ENCODE measurements at regions not wholly inside any gene's neighbourhood (a gene's known extent, or its start where the extent isn't known, plus 50 kb on each side); places are given as distances from the start of the nearest gene placed in this dataset.
"Not testable (repeated sequence)": the region's sequence is repeated elsewhere in the genome, so short reads cannot be mapped to it uniquely, and the experiment has no call there.

DNA sequence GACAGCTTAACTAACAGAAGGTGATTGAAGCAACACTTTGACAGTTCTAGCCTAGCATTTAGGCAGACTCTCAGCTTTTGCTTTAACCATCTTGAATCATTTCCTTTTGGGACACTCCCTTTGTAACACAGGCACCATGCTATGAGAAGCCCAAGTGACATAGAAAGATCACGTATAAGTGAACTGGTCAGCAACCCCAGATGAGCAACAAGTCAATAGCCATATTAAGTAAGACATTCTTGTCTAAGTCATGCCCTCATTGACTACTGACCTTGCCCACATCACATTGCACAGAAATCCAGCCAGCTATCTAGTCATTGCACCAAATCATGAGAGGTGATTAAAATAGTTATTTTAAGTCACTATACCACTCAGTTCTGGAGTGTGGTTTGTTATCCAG, 476.8 kb downstream of the TRHDE start:
- Mint-ChIP-seq H3K36me3 (peaks cover 11% of the 10 kb centered on the region), H3K4me3 (no peak overlapping the region), H3K27ac (no peak overlapping the region), H3K9me3 (peaks cover 5 to 12% of the 10 kb centered on the region in 2 donors), H3K4me1 (no peaks in the 10 kb centered on the region), H3K27me3 (ENCODE audit: low read depth in 2 of 2) (no peaks in the 10 kb centered on the region)
- Histone ChIP-seq H3K4me3 (ENCODE audit: low read length) (no peak overlapping the region), H3K9me3 (ENCODE audit: control insufficient read depth, insufficient read depth, low read length) (no peaks in the 10 kb centered on the region), H3K27ac (ENCODE audit: low read length) (no peak overlapping the region), H3K4me1 (ENCODE audit: control insufficient read depth, insufficient read depth, low read length) (no peaks in the 10 kb centered on the region), H3K36me3 (ENCODE audit: control insufficient read depth, insufficient read depth, low read length) (no peaks in the 10 kb centered on the region), H3K27me3 (ENCODE audit: control insufficient read depth, insufficient read depth, low read length) (no peaks in the 10 kb centered on the region)
- DNase-seq (no peak), ATAC-seq (no peak)
- 78% methylated on average over 1 of the region's 1 CpG for WGBS (ENCODE audit: insufficient coverage)
- TF ChIP-seq CTCF (IDR thresholded peaks at IDR 0.05): no peak
- intact Hi-C loops (cut with micrococcal nuclease): no loop called here

DNA sequence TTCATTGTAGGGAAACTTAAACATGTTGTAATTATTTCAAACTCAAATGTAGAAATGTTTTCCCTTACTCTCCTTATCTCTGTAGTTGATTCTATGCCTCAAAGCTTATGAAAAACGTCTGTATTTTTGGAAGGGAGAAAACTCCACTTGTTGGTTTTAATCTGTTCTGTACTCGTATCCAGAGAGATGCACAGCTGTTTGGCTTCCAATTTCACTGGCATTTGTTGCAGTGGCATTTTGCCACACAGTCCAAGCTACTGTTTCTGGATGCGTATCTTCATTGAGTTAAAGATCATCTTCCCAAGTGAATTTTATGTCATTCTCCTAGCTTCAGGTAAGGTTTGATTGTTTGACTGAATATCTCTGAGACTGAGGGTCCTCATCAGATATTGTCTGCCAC, 481.4 kb downstream of the TRHDE start:
- Histone ChIP-seq H3K4me1 (ENCODE audit: control insufficient read depth, insufficient read depth, low read length) (no peaks in the 10 kb centered on the region), H3K27me3 (ENCODE audit: control insufficient read depth, insufficient read depth, low read length) (no peaks in the 10 kb centered on the region), H3K9me3 (ENCODE audit: control insufficient read depth, insufficient read depth, low read length) (peaks cover 4% of the 10 kb centered on the region), H3K36me3 (ENCODE audit: control insufficient read depth, insufficient read depth, low read length) (no peaks in the 10 kb centered on the region), H3K4me3 (ENCODE audit: low read length) (no peak overlapping the region), H3K27ac (ENCODE audit: low read length) (no peak overlapping the region)
- Mint-ChIP-seq H3K9me3 (peaks cover 12 to 13% of the 10 kb centered on the region in 2 donors), H3K27ac (no peak overlapping the region), H3K27me3 (ENCODE audit: low read depth in 2 of 2) (no peaks in the 10 kb centered on the region), H3K36me3 (peaks cover 4% of the 10 kb centered on the region), H3K4me3 (no peak overlapping the region), H3K4me1 (no peaks in the 10 kb centered on the region)
- WGBS (ENCODE audit: insufficient coverage): 75% methylated on average over 3 of the region's 3 CpGs
- no peak for DNase-seq
- no peak for ATAC-seq
- TF ChIP-seq CTCF (IDR thresholded peaks at IDR 0.05): no peak
- intact Hi-C loops (cut with micrococcal nuclease): no loop called here

DNA sequence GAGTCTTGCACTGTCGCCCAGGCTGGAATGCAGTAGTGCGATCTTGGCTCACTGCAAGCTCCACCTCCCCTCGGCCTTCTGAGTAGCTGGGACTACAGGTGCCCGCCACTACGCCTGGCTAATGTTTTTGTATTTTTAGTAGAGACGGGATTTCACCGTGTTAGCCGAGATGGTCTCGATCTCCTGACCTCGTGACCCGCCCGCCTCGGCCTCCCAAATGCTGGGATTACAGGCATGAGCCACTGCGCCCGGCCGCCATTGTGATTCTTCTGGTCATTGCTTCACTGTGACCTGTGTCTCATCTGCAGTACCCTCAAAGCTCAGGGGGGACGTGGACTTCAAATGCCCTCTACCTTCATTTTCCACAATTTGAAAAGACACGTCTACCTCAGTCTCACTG, 481.9 kb downstream of the TRHDE start:
- H3K27me3 ChIP-seq (ENCODE audit: control insufficient read depth, insufficient read depth, low read length): not testable (repeated sequence)

DNA sequence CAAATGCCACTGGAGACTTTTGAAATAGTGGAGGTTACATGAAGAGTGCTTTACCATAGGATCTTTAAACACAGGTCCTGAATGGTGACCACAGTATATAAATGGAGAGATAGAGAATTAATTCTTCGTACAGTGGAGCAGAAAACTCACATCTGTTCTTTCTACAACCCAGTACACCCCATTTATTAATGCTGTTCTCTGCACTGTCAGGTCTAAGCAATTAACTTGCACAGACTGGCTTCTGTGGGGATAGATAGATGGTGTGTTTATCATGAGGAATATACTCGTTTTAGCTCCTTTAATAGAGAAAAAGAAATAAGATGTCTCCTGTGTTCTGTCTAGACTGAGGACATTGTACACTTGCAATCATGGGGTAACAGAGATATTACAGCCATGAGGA, 494.3 kb downstream of the TRHDE start:
- H3K27ac Mint-ChIP-seq: no peak overlapping the region
- 89% methylated on average over 1 of the region's 2 CpGs for WGBS (ENCODE audit: insufficient coverage)
- Histone ChIP-seq H3K9me3 (ENCODE audit: control insufficient read depth, insufficient read depth, low read length) (no peaks in the 10 kb centered on the region), H3K27ac (ENCODE audit: low read length) (no peak overlapping the region), H3K36me3 (ENCODE audit: control insufficient read depth, insufficient read depth, low read length) (no peaks in the 10 kb centered on the region), H3K4me3 (ENCODE audit: low read length) (no peak overlapping the region), H3K27me3 (ENCODE audit: control insufficient read depth, insufficient read depth, low read length) (no peaks in the 10 kb centered on the region), H3K4me1 (ENCODE audit: control insufficient read depth, insufficient read depth, low read length) (no peaks in the 10 kb centered on the region)
- H3K9me3 Mint-ChIP-seq: peaks cover 11 to 17% of the 10 kb centered on the region in 2 donors
- intact Hi-C loops (cut with micrococcal nuclease): no loop called here
- H3K36me3 Mint-ChIP-seq: no peaks in the 10 kb centered on the region
- DNase-seq (no peak), ATAC-seq (no peak)
- no peak overlapping the region for H3K4me3 Mint-ChIP-seq
- H3K4me1 Mint-ChIP-seq: no peaks in the 10 kb centered on the region
- H3K27me3 Mint-ChIP-seq (ENCODE audit: low read depth in 2 of 2): no peaks in the 10 kb centered on the region
- no peak for TF ChIP-seq CTCF (IDR thresholded peaks at IDR 0.05)

More for the DNA sequence above, 481.9 kb downstream of the TRHDE start:
- H3K4me1 ChIP-seq (ENCODE audit: control insufficient read depth, insufficient read depth, low read length); DNase-seq; H3K9me3 ChIP-seq (ENCODE audit: control insufficient read depth, insufficient read depth, low read length); H3K4me3 Mint-ChIP-seq; intact Hi-C loops (cut with micrococcal nuclease); ATAC-seq; H3K36me3 Mint-ChIP-seq; H3K4me3 ChIP-seq (ENCODE audit: low read length); H3K4me1 Mint-ChIP-seq; H3K27me3 Mint-ChIP-seq (ENCODE audit: low read depth in 2 of 2); H3K27ac ChIP-seq (ENCODE audit: low read length); H3K27ac Mint-ChIP-seq; H3K36me3 ChIP-seq (ENCODE audit: control insufficient read depth, insufficient read depth, low read length): not testable (repeated sequence)
- 94% methylated on average over 17 of the region's 18 CpGs for WGBS (ENCODE audit: insufficient coverage)
- H3K9me3 Mint-ChIP-seq: peaks cover 14 to 16% of the 10 kb centered on the region in 2 donors

Measured in natural killer cell (primary cell).